Esophagus squamous epithelium (tissue), 4 donors: ENCODE measurements at regions not wholly inside any gene's neighbourhood (a gene's known extent, or its start where the extent isn't known, plus 50 kb on each side); places are given as distances from the start of the nearest gene placed in this dataset.

ENCODE experiments used
- CTCF ChIP-seq, 6 experiments: fragments of 450-650 bp in 4 of 6; fragments of 200-600 bp in 2 of 6; sonication (generic) in 2 of 6; IDR thresholded peaks; one replicate each; pipeline ENCODE4 v1.5.1; 2016 to 2019; ENCODE audit warnings: antibody characterized with exemption in 6 of 6, mild to moderate bottlenecking in 4 of 6, moderate library complexity in 4 of 6
- POLR2A ChIP-seq, 4 donors: fragments of 450-650 bp; IDR thresholded peaks; one replicate each; pipeline ENCODE4 v1.6.1; 2017; ENCODE audit warnings: antibody characterized with exemption in 4 of 4, mild to moderate bottlenecking in 4 of 4, moderate library complexity in 3 of 4

GRCh38 chr16:88276591-88276990, 106.2 kb upstream of the ZNF469 start:
- TF ChIP-seq CTCF (IDR thresholded peaks at IDR 0.05) (no peak), POLR2A (IDR thresholded peaks at IDR 0.05) (no peak)
